ENCODE measurements at regions not wholly inside any gene's neighbourhood (a gene's known extent, or its start where the extent isn't known, plus 50 kb on each side); places are given as distances from the start of the nearest gene placed in this dataset.

DNA sequence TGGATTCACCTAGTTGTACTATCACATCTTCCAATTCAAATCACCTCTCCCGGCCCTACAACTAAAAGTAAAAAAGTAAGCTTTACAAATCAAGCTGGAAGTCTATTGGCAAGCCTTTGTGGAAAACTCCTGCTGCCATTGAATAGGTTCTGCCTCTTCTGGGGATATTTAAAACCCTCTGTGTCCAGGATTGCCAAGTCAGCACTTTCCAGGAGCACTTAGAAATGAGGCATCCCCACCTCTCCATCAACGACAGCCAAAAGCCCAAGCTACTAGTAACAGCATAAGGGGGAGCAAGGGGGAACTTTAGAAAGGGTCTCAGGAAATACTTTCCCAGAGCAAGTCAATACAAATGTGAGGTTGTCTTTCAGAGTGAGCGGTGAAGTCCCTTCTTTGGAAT, 85.0 kb upstream of the OBI1 start:
- TF ChIP-seq, protein P1, sequence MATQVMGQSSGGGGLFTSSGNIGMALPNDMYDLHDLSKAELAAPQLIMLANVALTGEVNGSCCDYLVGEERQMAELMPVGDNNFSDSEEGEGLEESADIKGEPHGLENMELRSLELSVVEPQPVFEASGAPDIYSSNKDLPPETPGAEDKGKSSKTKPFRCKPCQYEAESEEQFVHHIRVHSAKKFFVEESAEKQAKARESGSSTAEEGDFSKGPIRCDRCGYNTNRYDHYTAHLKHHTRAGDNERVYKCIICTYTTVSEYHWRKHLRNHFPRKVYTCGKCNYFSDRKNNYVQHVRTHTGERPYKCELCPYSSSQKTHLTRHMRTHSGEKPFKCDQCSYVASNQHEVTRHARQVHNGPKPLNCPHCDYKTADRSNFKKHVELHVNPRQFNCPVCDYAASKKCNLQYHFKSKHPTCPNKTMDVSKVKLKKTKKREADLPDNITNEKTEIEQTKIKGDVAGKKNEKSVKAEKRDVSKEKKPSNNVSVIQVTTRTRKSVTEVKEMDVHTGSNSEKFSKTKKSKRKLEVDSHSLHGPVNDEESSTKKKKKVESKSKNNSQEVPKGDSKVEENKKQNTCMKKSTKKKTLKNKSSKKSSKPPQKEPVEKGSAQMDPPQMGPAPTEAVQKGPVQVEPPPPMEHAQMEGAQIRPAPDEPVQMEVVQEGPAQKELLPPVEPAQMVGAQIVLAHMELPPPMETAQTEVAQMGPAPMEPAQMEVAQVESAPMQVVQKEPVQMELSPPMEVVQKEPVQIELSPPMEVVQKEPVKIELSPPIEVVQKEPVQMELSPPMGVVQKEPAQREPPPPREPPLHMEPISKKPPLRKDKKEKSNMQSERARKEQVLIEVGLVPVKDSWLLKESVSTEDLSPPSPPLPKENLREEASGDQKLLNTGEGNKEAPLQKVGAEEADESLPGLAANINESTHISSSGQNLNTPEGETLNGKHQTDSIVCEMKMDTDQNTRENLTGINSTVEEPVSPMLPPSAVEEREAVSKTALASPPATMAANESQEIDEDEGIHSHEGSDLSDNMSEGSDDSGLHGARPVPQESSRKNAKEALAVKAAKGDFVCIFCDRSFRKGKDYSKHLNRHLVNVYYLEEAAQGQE (IDR thresholded peaks at IDR 0.05; ENCODE audit: insufficient read depth in 1 of 2, low read depth in 2 of 2, low read length in 1 of 2) = no peak
- TF ChIP-seq TCF7L2 (IDR thresholded peaks at IDR 0.05; ENCODE audit: low read depth, low read length) = no peak
- no peak for TF ChIP-seq SIN3A (IDR thresholded peaks at IDR 0.05; ENCODE audit: borderline replicate concordance, insufficient read depth, low read depth, low read length)
- TF ChIP-seq, protein P2, sequence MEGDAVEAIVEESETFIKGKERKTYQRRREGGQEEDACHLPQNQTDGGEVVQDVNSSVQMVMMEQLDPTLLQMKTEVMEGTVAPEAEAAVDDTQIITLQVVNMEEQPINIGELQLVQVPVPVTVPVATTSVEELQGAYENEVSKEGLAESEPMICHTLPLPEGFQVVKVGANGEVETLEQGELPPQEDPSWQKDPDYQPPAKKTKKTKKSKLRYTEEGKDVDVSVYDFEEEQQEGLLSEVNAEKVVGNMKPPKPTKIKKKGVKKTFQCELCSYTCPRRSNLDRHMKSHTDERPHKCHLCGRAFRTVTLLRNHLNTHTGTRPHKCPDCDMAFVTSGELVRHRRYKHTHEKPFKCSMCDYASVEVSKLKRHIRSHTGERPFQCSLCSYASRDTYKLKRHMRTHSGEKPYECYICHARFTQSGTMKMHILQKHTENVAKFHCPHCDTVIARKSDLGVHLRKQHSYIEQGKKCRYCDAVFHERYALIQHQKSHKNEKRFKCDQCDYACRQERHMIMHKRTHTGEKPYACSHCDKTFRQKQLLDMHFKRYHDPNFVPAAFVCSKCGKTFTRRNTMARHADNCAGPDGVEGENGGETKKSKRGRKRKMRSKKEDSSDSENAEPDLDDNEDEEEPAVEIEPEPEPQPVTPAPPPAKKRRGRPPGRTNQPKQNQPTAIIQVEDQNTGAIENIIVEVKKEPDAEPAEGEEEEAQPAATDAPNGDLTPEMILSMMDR (IDR thresholded peaks at IDR 0.05) = no peak
- no peak for TF ChIP-seq POLR2AphosphoS5 (IDR thresholded peaks at IDR 0.05; ENCODE audit: low read depth, low read length)
- no peaks in the 10 kb centered on the region for H3K9me3 ChIP-seq (ENCODE audit: control insufficient read depth, insufficient read depth, low read depth, low read length)
- POLR2A ChIA-PET = no interaction called here
- no peaks in the 10 kb centered on the region for H3K27me3 ChIP-seq (ENCODE audit: control insufficient read depth, insufficient read depth, low read length)
- in situ Hi-C loops (cut with HindIII; ENCODE audit: low pct_unique_long_range_greater_than_20kb, low sequenced_read_pairs) (no loop called here), intact Hi-C loops (cut with micrococcal nuclease; ENCODE audit: unreplicated experiment) (no loop called here)
- H3K36me3 ChIP-seq (ENCODE audit: control insufficient read depth, insufficient read depth, low read length) = no peaks in the 10 kb centered on the region
- H3K4me1 ChIP-seq (ENCODE audit: control insufficient read depth, insufficient read depth, low read length) = no peaks in the 10 kb centered on the region
- no peak overlapping the region for H3K27ac ChIP-seq (ENCODE audit: low read length)
- CTCF ChIA-PET = no interaction called here
- no peak overlapping the region for H3K4me3 ChIP-seq (ENCODE audit: low read depth in 2 of 2, low read length in 2 of 2)
- ATAC-seq (no peak), DNase-seq (ENCODE audit: low read depth, low spot score) (no peak)
- no TSS peak for BruUV-seq (replicated peaks)

DNA sequence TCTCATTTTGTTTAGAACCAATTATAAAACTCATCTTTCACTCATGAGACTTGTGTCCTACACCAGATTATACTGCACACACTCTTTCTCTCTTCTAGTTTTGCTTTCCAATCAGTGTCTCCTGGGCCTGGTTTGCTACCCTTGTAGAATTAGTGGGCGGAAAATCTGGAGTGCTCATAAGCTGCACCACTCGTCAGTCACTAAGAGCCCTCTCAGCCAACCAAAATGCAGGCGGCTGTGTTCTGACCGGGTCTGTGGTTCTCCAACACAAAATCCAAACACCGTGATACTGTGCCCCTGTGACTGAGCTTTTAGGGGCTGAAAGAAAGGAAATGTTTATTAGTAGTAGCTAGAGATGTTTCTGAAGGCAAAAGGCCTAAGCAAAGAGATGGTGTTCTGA, 83.7 kb upstream of the OBI1 start:
- no TSS peak for BruUV-seq (replicated peaks)
- H3K36me3 ChIP-seq (ENCODE audit: control insufficient read depth, insufficient read depth, low read length) = no peaks in the 10 kb centered on the region
- CTCF ChIA-PET = no interaction called here
- DNase-seq (ENCODE audit: low read depth, low spot score) = no peak
- TF ChIP-seq, protein P1 (IDR thresholded peaks at IDR 0.05; ENCODE audit: insufficient read depth in 1 of 2, low read depth in 2 of 2, low read length in 1 of 2) = no peak
- ATAC-seq = no peak
- POLR2A ChIA-PET = no interaction called here
- no peak overlapping the region for H3K27ac ChIP-seq (ENCODE audit: low read length)
- intact Hi-C loops (cut with micrococcal nuclease; ENCODE audit: unreplicated experiment) (no loop called here), in situ Hi-C loops (cut with HindIII; ENCODE audit: low pct_unique_long_range_greater_than_20kb, low sequenced_read_pairs) (no loop called here)
- no peaks in the 10 kb centered on the region for H3K9me3 ChIP-seq (ENCODE audit: control insufficient read depth, insufficient read depth, low read depth, low read length)
- no peaks in the 10 kb centered on the region for H3K27me3 ChIP-seq (ENCODE audit: control insufficient read depth, insufficient read depth, low read length)
- H3K4me1 ChIP-seq (ENCODE audit: control insufficient read depth, insufficient read depth, low read length) = no peaks in the 10 kb centered on the region
- no peak overlapping the region for H3K4me3 ChIP-seq (ENCODE audit: low read depth in 2 of 2, low read length in 2 of 2)

All from Panc1 (cell line).